Activated CD8-positive, alpha-beta memory T cell treated with anti-CD3 and anti-CD28 coated beads for 1 hour (primary cell): ENCODE measurements at regions not wholly inside any gene's neighbourhood (a gene's known extent, or its start where the extent isn't known, plus 50 kb on each side); places are given as distances from the start of the nearest gene placed in this dataset.
"Not testable (repeated sequence)": the region's sequence is repeated elsewhere in the genome, so short reads cannot be mapped to it uniquely, and the experiment has no call there.

Source experiments
- DNase-seq, 2 donors: peaks; one replicate each; pipeline ENCODE4 v3.0.0-alpha.2; 2020; ENCODE audit warnings: low read depth in 1 of 2; ENCODE audit errors: extremely low read depth in 1 of 2

DNA sequence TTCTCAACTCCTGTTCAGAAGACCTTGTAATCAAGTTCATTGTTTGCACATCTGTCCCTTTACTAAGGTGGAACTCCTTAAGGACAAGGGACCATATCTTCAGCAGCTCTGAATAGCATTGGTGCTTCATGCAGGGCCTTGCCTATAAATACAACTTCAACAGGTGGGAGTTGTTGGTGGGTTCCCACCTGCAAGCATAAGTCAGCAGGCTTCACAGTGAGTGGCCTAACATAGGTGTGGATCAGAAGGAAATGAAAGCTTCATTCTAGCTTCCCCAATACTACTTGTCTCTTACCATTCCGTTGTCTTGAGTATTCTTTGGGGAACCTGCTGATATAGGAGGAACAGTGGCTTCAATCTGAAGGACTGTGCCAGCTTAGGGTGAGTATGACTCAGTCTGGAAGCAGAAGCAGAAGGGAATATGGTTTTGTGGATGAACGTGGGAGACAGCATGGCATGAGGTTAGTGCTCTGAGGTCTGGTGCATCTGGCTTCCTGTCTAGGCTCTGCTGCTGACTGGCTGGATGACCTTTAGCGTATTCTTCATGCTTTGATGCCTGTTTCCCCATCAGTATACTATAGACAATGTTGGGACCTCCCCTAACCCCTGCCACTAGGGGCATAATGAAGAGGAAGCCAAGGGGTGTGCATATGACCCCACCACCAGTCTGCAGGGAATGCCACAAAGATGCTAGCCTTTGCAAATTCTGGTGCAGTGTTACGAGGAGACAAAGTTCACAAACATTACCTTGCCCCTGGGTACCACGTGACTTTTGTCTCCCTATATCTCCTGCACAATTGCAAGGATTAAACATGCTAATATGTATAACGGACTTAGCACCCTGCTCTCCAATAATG lies 192.3 kb downstream of the PALM2AKAP2 start:
- DNase-seq, result no peak

DNA sequence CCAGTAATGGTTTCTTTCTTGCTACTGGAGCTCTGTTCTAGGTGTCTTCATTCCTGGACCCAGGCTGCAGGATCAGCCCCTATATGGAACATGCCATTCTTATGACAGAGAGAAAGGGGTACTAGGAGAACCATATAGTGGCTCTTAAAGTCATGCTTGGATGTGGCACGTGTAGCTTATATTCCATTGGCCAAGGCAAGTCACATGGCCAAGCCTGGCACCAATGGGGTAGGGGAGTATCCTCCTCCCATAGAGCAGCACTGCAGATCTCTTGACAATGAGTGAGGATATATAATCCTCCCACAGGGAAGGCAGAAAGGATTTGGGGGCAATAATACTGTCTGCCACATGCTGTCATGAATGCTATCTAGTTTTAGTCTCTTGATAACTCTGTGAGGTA lies 193.3 kb downstream of the PALM2AKAP2 start:
- no peak for DNase-seq

DNA sequence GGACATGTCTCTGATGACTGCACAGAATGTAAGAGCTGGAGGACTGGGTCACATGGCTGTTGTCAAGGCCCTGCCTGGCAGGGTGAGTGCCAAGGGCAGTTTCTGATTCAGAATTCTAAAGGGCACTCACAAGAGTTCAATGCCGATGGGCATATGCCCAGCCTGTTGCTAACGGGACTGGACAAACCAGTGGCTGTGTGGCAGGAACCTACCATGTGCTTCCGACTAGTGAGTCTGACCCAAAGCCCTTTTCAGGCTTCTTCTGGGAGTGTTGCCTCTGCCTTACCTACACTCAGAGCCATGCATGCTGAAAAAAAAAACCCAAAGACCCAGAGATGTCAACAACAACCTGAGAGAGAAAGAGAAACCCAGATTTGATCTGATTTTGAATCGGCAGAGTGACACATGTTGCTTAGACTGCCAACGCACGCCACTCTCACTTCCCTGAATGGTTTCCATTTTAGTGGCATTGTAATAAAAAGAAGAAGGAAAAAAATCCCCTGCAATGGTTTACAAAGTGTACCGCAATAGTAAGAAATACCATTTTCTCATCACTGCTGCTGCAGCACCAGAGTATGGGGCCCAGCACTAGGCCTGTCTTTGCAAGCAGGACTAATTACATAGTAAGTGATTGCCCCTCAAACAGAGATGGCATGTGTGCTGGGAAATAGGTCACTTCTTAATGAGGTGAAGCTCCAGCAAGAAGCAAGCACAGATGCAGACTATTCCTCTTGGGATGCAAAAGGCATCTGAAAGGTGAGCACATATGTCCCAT lies 194.3 kb downstream of the PALM2AKAP2 start:
- no peak for DNase-seq

DNA sequence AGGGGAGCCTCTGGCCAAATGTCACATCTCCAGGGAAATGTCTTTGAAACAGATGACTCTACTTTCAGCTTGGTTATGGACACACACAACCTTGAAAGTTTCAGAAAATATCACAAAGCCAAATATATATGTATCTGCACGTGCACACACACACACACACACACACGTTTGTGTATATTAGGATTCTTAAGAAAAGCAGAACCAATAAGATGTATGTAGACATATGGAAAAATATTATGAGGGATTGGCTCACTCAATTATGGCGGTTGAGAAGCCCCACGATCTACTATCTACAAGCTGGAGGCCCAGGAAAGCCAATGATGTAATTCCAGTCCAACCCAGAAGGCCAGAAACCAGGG lies 194.9 kb downstream of the PALM2AKAP2 start:
- DNase-seq, result no peak

DNA sequence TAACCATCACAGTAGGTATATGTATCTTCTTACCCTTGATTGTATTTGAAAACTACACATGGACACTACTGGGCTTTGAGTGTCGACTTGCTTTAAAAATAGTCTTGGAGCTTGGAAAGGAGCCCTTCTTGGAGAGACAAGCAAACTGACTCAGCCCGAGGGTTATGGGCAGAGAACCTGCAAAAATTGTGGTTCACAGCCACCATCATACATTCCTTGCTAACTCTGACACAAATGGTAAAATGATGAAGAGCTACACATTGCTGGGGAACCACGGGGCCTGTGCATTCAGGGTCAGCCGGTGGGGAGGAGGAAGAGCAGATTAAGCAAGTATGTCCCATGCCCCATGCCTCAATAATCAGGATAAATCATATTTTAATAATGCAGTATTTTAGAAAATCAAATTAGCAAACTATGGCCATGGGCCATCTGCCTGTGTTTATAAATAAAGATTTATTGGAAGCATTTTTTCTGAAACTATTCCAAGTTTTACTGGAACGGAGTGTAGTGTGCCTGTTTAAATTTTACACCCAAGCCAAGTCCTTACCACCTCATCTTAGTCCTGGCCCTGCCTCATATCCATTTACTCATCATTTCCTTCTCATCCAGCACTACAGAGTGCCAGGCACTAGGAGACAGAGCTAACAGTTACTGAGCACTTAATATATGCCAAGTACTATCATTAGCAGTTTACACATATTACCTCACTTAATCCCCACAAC lies 195.7 kb downstream of the PALM2AKAP2 start:
- no peak for DNase-seq

DNA sequence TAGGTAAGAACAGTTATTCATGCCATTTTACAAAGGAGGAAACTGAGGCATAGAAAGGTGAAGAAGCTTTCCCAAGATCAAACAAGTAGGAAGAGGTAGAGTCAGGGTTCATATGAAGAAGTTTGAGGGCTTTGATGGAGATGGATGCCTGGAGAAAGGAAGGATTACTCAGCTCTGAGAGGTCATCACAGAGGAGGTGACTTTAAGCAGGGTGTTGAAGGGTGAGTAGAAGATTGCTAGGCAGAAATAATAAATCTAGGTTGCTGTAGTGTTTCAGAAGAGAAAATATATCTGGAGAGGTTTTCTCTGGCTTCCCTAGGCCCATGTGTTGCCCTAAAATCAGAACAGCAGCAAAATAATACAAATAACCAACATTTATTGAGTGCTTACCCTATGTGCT lies 196.3 kb downstream of the PALM2AKAP2 start:
- no peak for DNase-seq

DNA sequence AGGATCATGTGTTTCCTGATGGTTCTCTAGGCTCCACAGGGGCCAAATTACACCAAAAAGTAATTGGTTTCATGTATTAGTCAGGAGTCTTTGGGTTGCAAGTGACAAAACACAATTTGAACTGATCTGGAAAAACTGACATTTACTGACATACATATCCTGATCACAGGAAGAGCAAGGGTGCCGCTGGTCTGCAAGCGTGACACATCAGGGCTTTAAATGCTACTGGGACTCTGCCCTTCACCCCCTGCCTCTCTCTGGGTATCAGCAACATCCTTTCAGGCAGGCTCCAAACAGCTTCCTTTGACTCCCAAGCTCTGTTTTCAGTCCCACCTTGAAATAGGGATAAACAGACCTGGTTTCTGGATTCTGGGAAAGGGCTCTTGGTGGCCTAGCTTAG lies 197.5 kb downstream of the PALM2AKAP2 start:
- DNase-seq, result no peak

DNA sequence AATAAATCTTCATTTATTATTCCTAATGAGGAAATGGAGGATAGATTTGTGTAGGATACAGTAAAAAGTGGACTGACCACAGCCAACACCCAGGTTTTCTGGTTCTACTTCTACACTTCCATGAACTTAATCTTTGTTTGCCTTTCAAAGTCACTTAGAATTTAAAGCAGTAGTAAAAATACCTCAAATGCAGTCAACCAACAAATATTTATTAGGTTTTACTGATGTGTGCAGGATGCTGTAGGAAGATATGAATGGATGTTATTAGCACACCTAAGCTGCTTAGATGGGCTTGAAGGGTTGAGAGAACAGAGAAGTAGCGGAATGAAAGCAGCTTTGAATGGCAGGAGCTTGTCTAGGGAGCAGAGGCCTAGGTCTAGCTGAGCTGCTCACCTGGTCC lies 201.1 kb downstream of the PALM2AKAP2 start:
- DNase-seq, result no peak

DNA sequence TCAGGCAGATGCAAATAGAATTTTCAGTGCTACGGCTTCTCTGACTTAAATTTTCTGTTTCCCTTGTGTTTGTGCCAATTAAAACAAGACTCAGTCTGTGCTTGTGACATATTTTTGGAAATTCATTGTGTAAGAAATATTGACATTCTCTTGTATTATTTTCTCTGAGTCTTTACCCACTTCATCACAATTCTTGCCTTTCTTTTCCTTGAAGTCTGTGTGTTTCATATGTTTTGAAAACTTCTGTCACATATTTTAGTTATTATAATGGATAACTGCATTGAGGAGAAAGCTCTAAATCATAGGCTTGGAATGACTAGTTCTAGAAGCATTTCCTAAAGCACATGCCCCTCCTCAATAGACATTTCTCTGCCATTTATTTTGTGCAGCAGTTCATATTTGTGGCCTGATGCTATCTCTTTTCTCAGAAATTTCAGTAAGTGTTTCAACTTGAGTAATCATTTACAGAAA lies 206.6 kb downstream of the PALM2AKAP2 start:
- no peak for DNase-seq

DNA sequence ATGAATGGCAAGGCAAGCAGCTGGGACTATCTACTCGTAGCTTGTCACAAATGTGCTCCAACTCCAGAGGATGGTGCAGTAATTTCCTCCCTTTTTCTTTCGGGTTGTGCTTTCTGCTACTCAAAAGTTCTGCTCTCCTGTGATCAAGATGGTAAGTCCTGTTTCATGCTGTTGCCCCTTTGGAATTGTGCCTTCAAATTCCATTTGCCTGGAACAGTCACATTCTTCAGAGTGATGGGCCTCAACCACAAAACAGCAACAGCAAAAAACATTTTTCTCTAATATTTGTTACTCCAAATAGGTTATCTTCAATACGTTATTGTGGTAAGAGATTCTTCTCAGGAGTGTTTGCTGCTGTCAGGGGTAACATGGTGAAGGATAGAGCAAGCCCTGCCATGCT lies 209.3 kb downstream of the PALM2AKAP2 start:
- no peak for DNase-seq

DNA sequence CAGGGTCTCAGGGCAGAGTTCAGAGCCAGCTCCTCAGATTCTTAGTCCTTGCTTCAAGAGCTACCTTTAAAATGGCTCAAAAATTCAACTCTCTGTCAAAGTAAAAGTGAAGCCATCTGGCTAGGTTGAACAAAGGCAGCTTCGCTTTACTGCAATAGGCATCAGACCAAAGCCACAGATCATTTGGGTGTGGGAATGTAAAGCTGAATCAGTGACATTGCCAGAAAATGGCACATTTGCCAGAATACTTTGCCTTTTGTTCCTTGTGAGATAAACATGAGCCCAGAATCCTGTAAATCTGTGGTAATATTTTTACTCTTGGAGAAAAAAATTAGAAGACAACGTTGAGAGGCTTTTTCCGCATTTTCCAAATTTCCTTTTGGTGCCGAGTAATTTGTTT lies 210.5 kb downstream of the PALM2AKAP2 start:
- no peak for DNase-seq

DNA sequence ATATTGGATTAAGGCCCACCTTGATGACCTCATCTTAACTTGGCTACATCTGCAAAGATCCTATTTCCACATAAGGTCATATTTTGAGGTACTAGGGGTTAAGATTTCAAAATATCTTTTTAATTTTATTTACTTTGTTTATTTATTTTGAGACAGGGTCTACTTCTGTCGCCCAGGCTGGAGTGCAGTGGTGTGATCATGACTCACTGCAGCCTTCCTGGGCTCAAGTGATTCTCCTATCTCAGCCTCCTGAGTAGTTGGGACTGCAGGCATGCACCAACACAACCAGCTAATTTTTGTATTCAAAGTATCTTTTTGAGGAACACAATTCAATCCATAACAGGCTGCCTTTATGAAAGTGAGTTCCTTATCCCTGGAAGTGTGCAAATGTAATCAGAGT lies 212.3 kb downstream of the PALM2AKAP2 start:
- no peak for DNase-seq

DNA sequence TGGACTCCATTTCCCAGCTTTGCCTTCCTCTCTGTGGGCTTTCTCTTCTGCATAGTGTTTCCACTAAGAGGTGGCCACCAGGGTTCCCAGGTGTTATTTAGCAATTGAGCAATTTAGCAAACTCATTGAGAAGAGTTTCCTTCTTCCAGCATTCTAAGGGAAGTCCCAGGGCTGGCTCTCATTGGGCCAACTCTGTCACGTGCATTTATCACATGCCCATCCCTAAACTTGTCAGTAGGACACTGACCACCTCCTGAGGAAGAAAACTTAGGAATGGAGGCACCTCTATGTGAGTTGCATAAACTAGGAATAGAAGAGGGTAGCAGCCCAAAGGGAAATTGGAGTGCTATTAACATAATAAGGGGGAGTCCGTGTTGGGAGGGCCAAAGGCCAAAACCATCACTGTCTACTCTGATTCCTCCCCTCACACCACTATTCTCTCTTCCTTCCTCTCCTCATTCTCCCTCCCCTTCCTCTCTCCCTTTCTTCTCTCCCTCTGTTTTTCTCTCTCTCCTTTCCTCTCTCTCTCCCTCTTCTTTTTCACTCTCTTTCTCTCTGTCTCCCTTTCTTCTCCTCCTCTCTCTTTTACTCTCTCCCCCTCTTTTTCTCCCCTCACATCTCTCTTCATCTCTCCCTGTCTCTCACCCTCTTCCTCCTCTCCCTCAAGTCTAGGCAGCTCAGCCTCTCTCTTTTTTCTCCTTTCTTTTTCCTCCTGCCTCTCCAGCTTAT lies 213.4 kb downstream of the PALM2AKAP2 start:
- DNase-seq, result no peak

DNA sequence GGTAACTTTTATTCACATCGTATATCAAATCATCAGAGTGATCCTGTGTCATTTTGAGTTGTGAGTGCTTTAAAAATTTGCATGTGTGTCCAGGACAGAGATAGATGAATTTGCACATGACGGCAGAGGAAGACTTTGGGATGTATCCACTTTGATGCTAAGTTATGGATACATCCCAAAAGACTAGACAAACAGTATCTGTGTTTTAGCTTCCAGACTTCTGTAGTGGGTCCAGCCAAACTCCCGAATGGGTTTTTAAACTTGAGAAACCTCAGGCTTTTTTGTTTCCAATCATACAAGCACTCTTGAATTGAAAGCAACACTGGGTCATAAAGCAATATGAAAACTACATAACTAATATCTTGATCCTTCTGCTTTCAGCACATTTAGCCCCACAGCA lies 213.8 kb downstream of the C9orf152 start:
- no peak for DNase-seq

DNA sequence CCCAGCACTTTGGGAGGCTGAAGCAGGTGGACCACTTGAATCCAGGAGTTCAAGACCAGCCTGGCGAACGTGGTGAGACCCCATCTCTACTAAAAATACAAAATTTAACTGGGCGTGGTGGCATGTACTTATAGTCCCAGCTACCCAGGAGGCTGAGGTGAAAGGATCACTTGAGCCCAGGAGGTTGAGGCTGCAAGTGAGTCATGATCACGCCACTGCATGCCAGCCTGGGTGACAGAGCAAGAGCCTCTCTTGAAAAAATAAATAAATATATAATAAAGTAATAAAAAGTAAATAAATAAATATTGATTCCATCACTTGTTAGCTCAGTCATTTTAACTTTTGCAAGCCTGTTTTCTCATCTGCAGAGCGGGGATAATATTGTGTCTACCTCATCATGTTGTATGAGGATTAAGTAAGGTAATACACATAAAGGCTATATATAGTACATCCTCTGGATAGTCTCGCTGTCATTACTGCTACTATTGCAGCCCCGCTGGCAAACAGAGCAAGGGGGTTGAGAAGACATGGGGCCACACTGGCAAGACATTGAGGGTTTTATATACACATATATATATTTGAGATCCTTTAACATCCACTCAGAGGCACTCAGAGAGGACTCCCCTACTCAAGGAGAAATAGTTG lies 210.9 kb downstream of the C9orf152 start:
- no peak for DNase-seq

DNA sequence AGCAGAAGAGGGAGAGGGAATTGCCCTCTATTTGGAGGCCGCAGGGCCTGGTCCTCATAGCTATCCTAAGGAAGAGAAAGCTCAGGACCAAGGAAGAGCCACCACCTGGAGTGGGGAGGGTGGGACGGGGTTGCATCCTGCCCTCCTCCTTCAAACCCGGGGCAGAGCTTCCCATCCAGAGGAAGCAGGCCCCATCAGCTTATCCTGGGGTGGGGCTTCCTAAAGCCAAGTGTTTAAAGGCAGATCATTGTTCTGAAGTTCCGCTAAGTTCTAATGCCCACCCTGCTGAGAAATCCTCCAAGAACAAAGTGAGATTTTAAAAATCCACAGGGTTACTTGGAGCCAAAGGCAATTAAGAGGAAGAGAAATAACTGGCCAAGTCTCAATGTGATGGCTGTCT lies 210.3 kb downstream of the C9orf152 start:
- no peak for DNase-seq

DNA sequence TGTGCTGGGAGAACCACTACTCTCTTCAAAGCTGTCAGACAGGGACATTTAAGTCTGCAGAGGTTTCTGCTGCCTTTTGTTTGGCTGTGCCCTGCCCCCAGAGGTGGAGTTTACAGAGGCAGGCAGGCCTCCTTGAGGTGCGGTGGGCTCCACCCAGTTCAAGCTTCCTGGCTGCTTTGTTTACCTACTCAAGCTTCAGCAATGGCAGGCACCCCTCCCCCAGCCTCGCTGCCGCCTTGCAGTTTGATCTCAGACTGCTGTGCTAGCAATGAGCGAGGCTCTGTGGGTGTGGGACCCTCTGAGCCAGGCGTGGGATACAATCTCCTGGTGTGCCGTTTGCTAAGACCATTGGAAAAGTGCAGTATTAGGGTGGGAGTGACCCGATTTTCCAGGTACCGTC lies 202.4 kb downstream of the C9orf152 start:
- not testable (repeated sequence) for DNase-seq

DNA sequence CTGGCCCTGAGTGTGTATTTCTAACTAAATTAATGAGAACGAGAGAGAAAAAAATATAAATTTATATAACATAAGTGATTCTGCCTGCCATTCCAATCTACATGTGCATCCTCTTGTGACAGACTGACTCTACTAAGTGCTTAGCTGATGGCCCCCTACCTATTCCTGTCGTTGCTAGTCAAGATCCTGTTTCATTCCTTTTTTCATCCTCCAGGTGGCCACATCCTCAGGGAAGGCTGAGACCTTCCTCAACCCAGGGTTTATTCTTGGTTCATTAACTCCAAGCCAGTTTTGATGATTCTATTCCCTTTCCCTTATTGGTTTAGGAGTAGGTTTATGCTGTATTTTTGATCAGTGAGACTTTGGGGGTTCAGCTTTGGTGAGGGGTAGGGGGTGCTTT lies 201.3 kb downstream of the C9orf152 start:
- DNase-seq, result no peak

DNA sequence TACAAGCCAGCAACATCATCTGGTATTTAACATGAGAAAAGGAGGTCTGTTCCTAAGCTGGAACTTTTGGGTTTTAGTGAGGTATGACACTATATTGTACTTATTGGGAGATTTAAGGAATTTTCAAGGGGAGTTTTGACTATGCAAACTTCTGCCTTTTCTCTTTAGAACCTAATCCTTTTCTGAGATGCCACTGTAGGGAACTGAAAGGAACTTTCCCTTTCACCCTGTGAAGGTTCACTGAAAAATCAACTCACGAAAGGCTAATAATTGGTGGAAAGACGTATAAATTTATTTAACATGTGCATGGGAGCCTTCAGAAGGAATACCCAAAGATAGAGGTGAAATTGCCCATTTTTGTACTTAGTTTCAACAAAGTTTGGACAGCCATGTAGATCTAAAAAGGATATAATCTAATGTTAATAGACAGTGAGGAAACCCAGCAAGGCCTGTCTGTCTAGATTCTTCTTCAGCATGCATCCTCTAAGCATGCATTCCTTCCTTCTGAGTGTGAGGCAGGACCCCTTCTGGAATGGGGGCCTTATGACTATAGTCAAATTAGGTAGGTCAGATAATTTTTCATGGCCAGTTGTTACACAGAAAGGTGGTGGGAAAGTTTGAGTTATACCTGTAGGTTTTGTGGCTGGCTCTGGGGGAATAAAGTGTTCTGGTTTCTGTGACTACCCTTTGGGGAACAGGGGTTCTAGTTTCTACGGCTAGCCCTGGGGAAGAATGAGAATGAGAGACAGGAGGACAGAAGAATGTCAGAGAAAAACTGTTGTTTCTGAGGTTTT lies 200.3 kb downstream of the C9orf152 start:
- no peak for DNase-seq

DNA sequence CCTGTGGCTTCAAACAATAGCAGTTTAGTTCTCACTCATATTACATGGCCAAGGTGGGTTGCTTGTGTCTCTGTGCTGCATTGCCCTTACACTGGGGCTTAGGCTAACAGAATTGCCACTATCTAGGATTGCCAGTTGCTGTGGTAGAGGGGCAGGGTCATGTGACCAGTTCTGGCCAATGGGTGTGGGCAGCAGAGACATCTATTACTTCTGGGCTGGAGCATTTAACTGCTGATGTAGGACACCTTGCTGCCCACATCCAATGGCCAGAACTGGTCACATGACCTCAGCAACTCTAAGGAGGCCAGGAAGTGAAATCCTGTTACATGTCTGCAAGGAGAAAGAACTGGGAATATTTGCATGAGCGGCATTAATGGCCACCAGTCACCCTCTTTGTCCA lies 199.3 kb downstream of the C9orf152 start:
- no peak for DNase-seq
